Endothelial cell of umbilical vein (primary cell): ENCODE measurements at regions not wholly inside any gene's neighbourhood (a gene's known extent, or its start where the extent isn't known, plus 50 kb on each side); places are given as distances from the start of the nearest gene placed in this dataset.

Experiments
- BruUV-seq: library from RNA; stranded (reverse); fragments of 400-500 nt; replicated peaks from 2 replicates; lab custom pipeline; 2021; lab: Mats Ljungman, UMichigan
- CTCF ChIA-PET: fragments of 300-600, 350-600 bp; sonication (Branson Sonifier 250); formaldehyde crosslinking; loops from one replicate; lab custom pipeline; 2021; ENCODE audit warnings: antibody characterized with exemption, inconsistent platforms; lab: Charles Lee
- POLR2A ChIA-PET: fragments of 300-600, 350-600 bp; sonication (Branson Sonifier 250); formaldehyde crosslinking; loops from one replicate; lab custom pipeline; 2021; ENCODE audit warnings: antibody characterized with exemption, inconsistent platforms; lab: Charles Lee
- DNase-seq: peaks from one replicate; pipeline ENCODE4 v3.0.0-alpha.2; 2011; ENCODE audit warnings: low read depth, low spot score
- FAIRE-seq: peaks from 2 replicates; lab custom pipeline; 2011; peaks lifted over from hg19 to GRCh38; lab: Jason Lieb, UNC
- H2AFZ ChIP-seq: 2 replicates; pipeline ENCODE4 v1.6.0; 2012; ENCODE audit warnings: low read depth, low read length, control low read depth, inconsistent platforms
- H3K27ac ChIP-seq: 2 replicates; pipeline ENCODE4 v1.5.1; 2011; ENCODE audit warnings: low read depth, mild to moderate bottlenecking, control low read depth, low read length, moderate library complexity; ENCODE audit not compliant: insufficient read depth
- H3K27me3 ChIP-seq, 2 experiments: 2 replicates each; pipeline versions ENCODE4 v1.6.0 to v1.6.1; 2011; ENCODE audit warnings: low read length in 2 of 2, mixed read lengths in 1 of 2; ENCODE audit not compliant: control insufficient read depth in 2 of 2, insufficient read depth in 2 of 2
- H3K36me3 ChIP-seq, 2 experiments: 2 replicates in 1 of 2; 3 replicates in 1 of 2; pipeline ENCODE4 v1.5.1; 2011; ENCODE audit warnings: low read length in 2 of 2, mild to moderate bottlenecking in 1 of 2, moderate library complexity in 1 of 2; ENCODE audit not compliant: control insufficient read depth in 2 of 2, insufficient read depth in 2 of 2; ENCODE audit errors: extremely low read depth in 1 of 2
- H3K4me1 ChIP-seq: 3 replicates; pipeline ENCODE4 v1.5.1; 2011; ENCODE audit warnings: mild to moderate bottlenecking, low read length; ENCODE audit not compliant: control insufficient read depth, insufficient read depth; ENCODE audit errors: extremely low read depth
- H3K4me2 ChIP-seq: 2 replicates; pipeline ENCODE4 v1.6.1; 2011; ENCODE audit warnings: low read length, control low read depth, mixed read lengths; ENCODE audit not compliant: insufficient read depth
- H3K4me3 ChIP-seq, 3 experiments: fragments of 200-600 bp in 1 of 3; sonication (generic), shearing (Covaris generic) in 1 of 3; replicated peaks in 1 of 3; 2 replicates each; pipeline ENCODE4 v1.5.1; 2011 to 2016; ENCODE audit warnings: control low read depth in 3 of 3, low read length in 3 of 3, mild to moderate bottlenecking in 2 of 3, inconsistent platforms in 1 of 3, low read depth in 1 of 3, moderate library complexity in 1 of 3; ENCODE audit not compliant: insufficient read depth in 1 of 3
- H3K79me2 ChIP-seq: 2 replicates; pipeline ENCODE4 v1.6.0; 2012; ENCODE audit warnings: low read length, inconsistent platforms; ENCODE audit not compliant: control insufficient read depth, insufficient read depth
- H3K9ac ChIP-seq: replicated peaks from 2 replicates; pipeline ENCODE3; 2011; ENCODE audit warnings: low read length, control low read depth; ENCODE audit not compliant: insufficient read depth; ENCODE audit errors: extremely low read depth
- H3K9me1 ChIP-seq: replicated peaks from 3 replicates; pipeline ENCODE4 v1.6.0; 2011; ENCODE audit warnings: mild to moderate bottlenecking, low read length; ENCODE audit not compliant: control insufficient read depth, insufficient read depth; ENCODE audit errors: extremely low read depth
- H3K9me3 ChIP-seq: replicated peaks from 2 replicates; pipeline ENCODE4 v1.5.1; 2012; ENCODE audit warnings: low read length, inconsistent platforms; ENCODE audit not compliant: control insufficient read depth, insufficient read depth
- H4K20me1 ChIP-seq: replicated peaks from 2 replicates; pipeline ENCODE3; 2011; ENCODE audit warnings: mild to moderate bottlenecking, low read length; ENCODE audit not compliant: control insufficient read depth, insufficient read depth; ENCODE audit errors: extremely low read depth
- EZH2 ChIP-seq: IDR thresholded peaks from 2 replicates; pipeline ENCODE4 v1.6.1; 2012; ENCODE audit warnings: borderline replicate concordance, low read depth, mild to moderate bottlenecking, moderate library complexity, low read length, inconsistent platforms; ENCODE audit not compliant: severe bottlenecking
- GATA2 ChIP-seq: IDR thresholded peaks from 2 replicates; pipeline ENCODE4 v1.7.0; 2011; ENCODE audit warnings: low read depth, mild to moderate bottlenecking, moderate library complexity, mixed read lengths, low read length; ENCODE audit not compliant: insufficient read length, insufficient read depth
- JUN ChIP-seq: IDR thresholded peaks from 2 replicates; pipeline ENCODE4 v1.6.1; 2011; ENCODE audit warnings: borderline replicate concordance, low read depth; ENCODE audit not compliant: insufficient read length, insufficient read depth
- MAX ChIP-seq: IDR thresholded peaks from 2 replicates; pipeline ENCODE4 v1.6.1; 2011; ENCODE audit not compliant: insufficient read depth, insufficient read length
- MYC ChIP-seq: IDR thresholded peaks from one replicate; pipeline ENCODE4 v1.6.1; 2011; ENCODE audit warnings: mild to moderate bottlenecking, low read depth, low read length
- POLR2A ChIP-seq: IDR thresholded peaks from 2 replicates; pipeline ENCODE4 v1.6.1; 2012; ENCODE audit warnings: low read depth, mild to moderate bottlenecking, control low read depth, low read length
- POLR2AphosphoS5 ChIP-seq: IDR thresholded peaks from 2 replicates; pipeline ENCODE4 v1.6.1; 2012; ENCODE audit warnings: low read depth, mild to moderate bottlenecking, control low read depth, low read length, moderate library complexity; ENCODE audit not compliant: insufficient read depth
- dilution Hi-C: fragments of 300-500 bp; cut with MboI; formaldehyde crosslinking; loops from one replicate; pipeline ENCODE4 v1.15.0; 2019; ENCODE audit warnings: low sequenced_read_pairs; ENCODE audit not compliant: extremely low pct_ligation_motif_present
- intact Hi-C: fragments of 100-400 bp; cut with micrococcal nuclease; formaldehyde crosslinking; loops from one replicate; pipeline ENCODE4 v1.10.0; 2022
- TF ChIP-seq, protein P1 (sequence below), 2 donors: IDR thresholded peaks; 1 replicate in 1 of 2; 2 replicates in 1 of 2; pipeline ENCODE4 v1.5.1; 2011; ENCODE audit warnings: low read length in 2 of 2, mild to moderate bottlenecking in 2 of 2, moderate library complexity in 2 of 2, control low read depth in 1 of 2, inconsistent platforms in 1 of 2, low read depth in 1 of 2; ENCODE audit not compliant: insufficient read depth in 1 of 2; ENCODE audit errors: extremely low read depth in 1 of 2

GRCh38 chr10:69685426-69685801, 55.4 kb downstream of the FAM241B start:
- H3K4me2 ChIP-seq = no peak overlapping the region

More at GRCh38 chr10:69685426-69685801, 55.4 kb downstream of the FAM241B start:
- Histone ChIP-seq H3K4me3 (no peak overlapping the region), H3K9me1 (no peaks in the 10 kb centered on the region), H3K36me3 (no peaks in the 10 kb centered on the region), H3K27me3 (peaks cover 15 to 18% of the 10 kb centered on the region in 2 experiments), H3K79me2 (no peaks in the 10 kb centered on the region), H2AFZ (no peak overlapping the region), H3K4me1 (peaks cover 2% of the 10 kb centered on the region), H3K9ac (no peak overlapping the region), H3K27ac (no peak overlapping the region), H3K9me3 (no peaks in the 10 kb centered on the region), H4K20me1 (no peaks in the 10 kb centered on the region)
- dilution Hi-C loops (no loop called here), intact Hi-C loops (no loop called here)
- no TSS peak for BruUV-seq
- FAIRE-seq (no peak), DNase-seq (no peak)
- POLR2A ChIA-PET = no interaction called here
- TF ChIP-seq, protein P1, sequence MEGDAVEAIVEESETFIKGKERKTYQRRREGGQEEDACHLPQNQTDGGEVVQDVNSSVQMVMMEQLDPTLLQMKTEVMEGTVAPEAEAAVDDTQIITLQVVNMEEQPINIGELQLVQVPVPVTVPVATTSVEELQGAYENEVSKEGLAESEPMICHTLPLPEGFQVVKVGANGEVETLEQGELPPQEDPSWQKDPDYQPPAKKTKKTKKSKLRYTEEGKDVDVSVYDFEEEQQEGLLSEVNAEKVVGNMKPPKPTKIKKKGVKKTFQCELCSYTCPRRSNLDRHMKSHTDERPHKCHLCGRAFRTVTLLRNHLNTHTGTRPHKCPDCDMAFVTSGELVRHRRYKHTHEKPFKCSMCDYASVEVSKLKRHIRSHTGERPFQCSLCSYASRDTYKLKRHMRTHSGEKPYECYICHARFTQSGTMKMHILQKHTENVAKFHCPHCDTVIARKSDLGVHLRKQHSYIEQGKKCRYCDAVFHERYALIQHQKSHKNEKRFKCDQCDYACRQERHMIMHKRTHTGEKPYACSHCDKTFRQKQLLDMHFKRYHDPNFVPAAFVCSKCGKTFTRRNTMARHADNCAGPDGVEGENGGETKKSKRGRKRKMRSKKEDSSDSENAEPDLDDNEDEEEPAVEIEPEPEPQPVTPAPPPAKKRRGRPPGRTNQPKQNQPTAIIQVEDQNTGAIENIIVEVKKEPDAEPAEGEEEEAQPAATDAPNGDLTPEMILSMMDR (IDR thresholded peaks at IDR 0.05; ENCODE audit: extremely low read depth in 1 of 2, insufficient read depth in 1 of 2, low read depth in 1 of 2, low read length in 2 of 2) = no peak
- TF ChIP-seq POLR2AphosphoS5 (no peak), MAX (no peak), POLR2A (no peak), EZH2 (no peak), GATA2 (no peak), MYC (no peak), JUN (no peak)
- CTCF ChIA-PET = interaction anchor here (1.7 kb wide), 1 partner anchor 29 kb away, joined by 4 read pairs; no protein-coding TSS in a partner anchor
